Stimulated activated naive CD8-positive, alpha-beta T cell treated with anti-CD3 and anti-CD28 coated beads, Interleukin-15, amount 100 ng/mL, for 72 hours (primary cell): ENCODE measurements at regions not wholly inside any gene's neighbourhood (a gene's known extent, or its start where the extent isn't known, plus 50 kb on each side); places are given as distances from the start of the nearest gene placed in this dataset.

Experiments used
- ATAC-seq: fragments of 150-1000 bp; cut with Tn5 transposase; 2 replicates; pipeline ENCODE4 v1.10.0; 2021; ENCODE audit warnings: mild to moderate bottlenecking, moderate library complexity
- DNase-seq, 2 donors: peaks; one replicate each; pipeline ENCODE4 v3.0.0; 2021 to 2022
- H3K27ac Mint-ChIP-seq, 2 donors: one replicate each; pipeline ENCODE4 v1.8.0; 2022; ENCODE audit warnings: mild to moderate bottlenecking in 2 of 2, mixed read lengths in 2 of 2, moderate library complexity in 2 of 2
- H3K27me3 Mint-ChIP-seq: one replicate; pipeline ENCODE4 v1.8.0; 2022; ENCODE audit warnings: mixed read lengths
- H3K4me1 Mint-ChIP-seq: one replicate; pipeline ENCODE4 v1.8.0; 2022; ENCODE audit warnings: mild to moderate bottlenecking, mixed read lengths
- H3K4me3 Mint-ChIP-seq, 2 donors: one replicate each; pipeline ENCODE4 v1.8.0; 2022; ENCODE audit warnings: mild to moderate bottlenecking in 2 of 2, mixed read lengths in 2 of 2, moderate library complexity in 1 of 2
- H3K9me3 Mint-ChIP-seq, 2 donors: one replicate each; pipeline ENCODE4 v1.8.0; 2022; ENCODE audit warnings: mixed read lengths in 2 of 2

DNA sequence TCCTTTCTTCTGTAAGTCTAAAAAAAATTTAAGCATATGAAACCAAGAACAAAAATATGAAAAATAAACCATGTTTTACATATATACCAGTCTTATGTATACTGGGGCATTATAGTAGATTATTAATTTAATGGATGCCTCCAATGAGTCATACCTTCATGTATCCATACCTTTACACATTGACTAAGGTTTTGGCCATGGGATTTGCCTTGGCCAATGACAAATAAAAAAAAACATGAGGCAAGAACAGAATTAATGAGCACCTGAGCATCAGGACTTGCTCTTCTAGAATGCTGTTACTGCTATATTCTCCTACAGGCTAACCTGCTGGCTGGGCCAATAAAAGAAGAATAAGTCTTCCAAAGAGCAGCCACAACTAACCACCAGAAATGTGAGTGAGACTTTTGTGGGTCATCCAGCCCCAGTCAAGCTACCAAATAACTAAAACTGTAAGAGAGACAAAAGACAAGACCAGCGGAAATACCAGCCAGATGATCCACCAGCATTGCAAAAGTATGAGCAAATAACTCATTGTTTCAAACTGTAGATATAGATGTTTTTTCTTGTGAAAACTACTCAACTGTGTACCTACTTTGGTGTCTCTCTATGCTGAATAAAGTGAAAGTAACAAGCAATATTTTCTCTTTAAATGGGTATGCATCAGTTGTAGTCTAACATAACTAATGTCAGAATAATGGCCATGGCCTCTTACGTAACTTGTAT is 749.6 kb upstream of the VRK2 start:
- H3K27ac Mint-ChIP-seq = no peak overlapping the region
- no peaks in the 10 kb centered on the region for H3K4me1 Mint-ChIP-seq
- H3K4me3 Mint-ChIP-seq = no peak overlapping the region
- H3K9me3 Mint-ChIP-seq = no peaks in the 10 kb centered on the region
- ATAC-seq (no peak), DNase-seq (no peak)
- H3K27me3 Mint-ChIP-seq = no peaks in the 10 kb centered on the region

DNA sequence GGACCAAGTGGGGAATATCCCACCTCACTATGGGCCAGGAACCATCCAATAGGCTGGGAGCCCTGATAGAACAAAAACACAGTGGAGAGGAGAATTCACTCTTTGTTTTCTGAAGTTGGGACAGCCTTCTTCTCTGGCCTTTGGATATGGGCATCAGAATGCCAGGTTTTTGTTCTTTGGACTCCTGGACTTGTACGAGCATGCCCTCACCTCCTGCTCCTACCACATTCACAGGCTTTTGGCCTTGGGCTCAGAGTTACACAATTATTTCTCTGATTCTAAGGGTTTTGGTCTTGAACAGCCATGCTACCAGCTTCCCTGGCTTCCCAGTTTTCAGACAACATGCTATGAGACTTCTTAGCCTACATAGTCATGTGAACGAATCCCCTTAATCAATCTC is 732.9 kb upstream of the VRK2 start:
- Mint-ChIP-seq H3K4me1 (no peaks in the 10 kb centered on the region), H3K4me3 (no peak overlapping the region), H3K27ac (no peak overlapping the region), H3K9me3 (peaks cover 14 to 23% of the 10 kb centered on the region in 2 donors), H3K27me3 (no peaks in the 10 kb centered on the region)
- no peak for ATAC-seq
- no peak for DNase-seq

- Mint-ChIP-seq H3K9me3 (peaks cover 14 to 27% of the 10 kb centered on the region in 2 donors), H3K27me3 (no peaks in the 10 kb centered on the region), H3K4me3 (no peak overlapping the region), H3K4me1 (no peaks in the 10 kb centered on the region), H3K27ac (no peak overlapping the region)
- ATAC-seq = no peak
- no peak for DNase-seq
These were observed 731.9 kb upstream of the VRK2 start for GRCh38 chr2:57314682-57315081.

DNA sequence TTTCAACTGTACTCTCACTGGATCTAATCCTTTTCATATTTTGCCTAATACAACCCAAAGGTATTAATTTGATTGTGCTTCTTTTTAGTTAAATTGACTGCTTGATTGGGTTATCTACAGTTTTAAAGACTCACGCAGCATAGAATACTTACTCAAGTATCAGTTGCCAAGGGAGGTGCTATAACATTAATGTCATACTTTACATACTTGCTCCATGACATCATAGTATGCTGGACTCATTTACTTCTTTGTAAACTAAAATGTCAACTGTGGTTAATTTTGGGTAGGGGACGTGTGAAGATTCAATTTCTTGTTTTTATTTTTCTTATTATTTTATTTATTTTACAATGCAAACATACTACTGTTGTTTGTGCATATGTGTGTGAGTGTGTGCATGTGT is 716.2 kb upstream of the VRK2 start:
- Mint-ChIP-seq H3K27me3 (no peaks in the 10 kb centered on the region), H3K4me1 (no peaks in the 10 kb centered on the region), H3K9me3 (peaks cover 0 to 4% of the 10 kb centered on the region in 2 donors), H3K27ac (no peak overlapping the region), H3K4me3 (no peak overlapping the region)
- ATAC-seq = no peak
- DNase-seq = no peak

DNA sequence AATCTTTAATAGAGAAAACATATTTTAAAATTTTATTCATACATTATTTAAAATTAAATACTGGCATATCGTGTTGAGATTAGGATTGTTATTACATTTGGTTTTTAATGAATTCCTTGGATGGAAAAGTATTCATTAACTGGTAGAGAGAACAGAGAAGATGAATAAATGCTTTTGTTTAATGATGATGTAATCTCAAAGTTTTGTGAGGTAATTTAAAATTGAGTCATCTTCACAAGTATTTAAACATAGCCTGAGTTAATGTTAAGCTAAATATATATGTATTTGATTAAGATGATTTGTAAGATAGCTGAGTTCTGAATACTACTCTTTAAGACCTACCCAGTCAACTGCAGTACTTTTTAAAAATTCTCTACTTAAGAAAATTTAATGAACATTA is 713.4 kb upstream of the VRK2 start:
- ATAC-seq (no peak), DNase-seq (no peak)
- H3K27me3 Mint-ChIP-seq = no peaks in the 10 kb centered on the region
- H3K27ac Mint-ChIP-seq = no peak overlapping the region
- no peaks in the 10 kb centered on the region for H3K4me1 Mint-ChIP-seq
- H3K9me3 Mint-ChIP-seq = peaks cover 0 to 14% of the 10 kb centered on the region in 2 donors
- no peak overlapping the region for H3K4me3 Mint-ChIP-seq

DNA sequence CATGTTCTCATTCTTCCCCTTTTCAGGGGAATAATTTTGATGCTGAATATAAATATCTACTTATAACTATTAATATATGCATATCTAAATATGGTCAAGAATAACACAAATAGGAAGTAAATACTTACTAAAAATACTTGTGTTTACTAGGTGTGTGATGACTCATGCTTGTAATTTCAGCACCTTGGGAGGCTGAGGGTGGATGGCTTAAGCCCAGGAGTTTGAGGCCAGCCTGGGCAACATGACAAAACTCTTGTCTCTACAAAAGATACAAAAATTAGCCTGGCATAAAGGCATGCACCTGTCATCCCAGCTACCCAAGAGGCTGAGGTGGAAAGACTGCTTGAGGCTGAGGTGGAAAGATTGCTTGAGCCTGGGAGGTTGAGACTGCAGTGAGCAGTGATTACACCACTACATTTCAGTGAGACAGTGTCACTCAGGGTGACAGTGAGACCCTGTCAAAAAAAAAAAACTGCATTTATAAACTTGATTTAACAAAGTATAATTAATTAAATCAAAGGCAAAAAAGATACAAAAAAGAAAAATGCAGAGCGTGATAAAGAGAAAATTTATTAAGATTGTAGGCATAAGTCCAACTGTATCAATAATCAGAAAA is 703.1 kb upstream of the VRK2 start:
- ATAC-seq (no peak), DNase-seq (no peak)
- H3K27ac Mint-ChIP-seq = no peak overlapping the region
- no peak overlapping the region for H3K4me3 Mint-ChIP-seq
- peaks cover 29 to 53% of the 10 kb centered on the region in 2 donors for H3K9me3 Mint-ChIP-seq
- no peaks in the 10 kb centered on the region for H3K4me1 Mint-ChIP-seq
- H3K27me3 Mint-ChIP-seq = no peaks in the 10 kb centered on the region

DNA sequence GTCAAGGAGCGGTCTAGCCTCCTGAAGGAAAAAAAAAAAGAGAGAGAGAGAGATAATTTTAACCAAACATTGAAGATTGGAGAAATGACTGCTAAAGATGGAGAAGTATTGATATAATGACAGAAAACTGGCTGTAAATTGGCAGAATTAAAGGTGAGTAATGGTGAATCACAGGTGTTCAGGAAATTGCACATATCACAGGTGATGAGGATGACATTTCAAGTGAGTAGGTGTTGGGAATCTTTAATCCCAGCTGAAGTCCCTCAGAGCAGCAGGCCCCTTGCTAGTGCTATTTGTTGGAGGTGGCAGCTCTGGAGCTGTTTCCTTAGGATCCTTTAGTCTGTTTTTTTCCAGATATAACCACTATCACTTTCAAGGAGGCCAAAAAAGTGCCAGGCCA is 678.4 kb upstream of the VRK2 start:
- DNase-seq (no peak), ATAC-seq (no peak)
- no peak overlapping the region for H3K27ac Mint-ChIP-seq
- H3K9me3 Mint-ChIP-seq = peaks cover 19 to 29% of the 10 kb centered on the region in 2 donors
- no peaks in the 10 kb centered on the region for H3K4me1 Mint-ChIP-seq
- H3K27me3 Mint-ChIP-seq = no peaks in the 10 kb centered on the region
- no peak overlapping the region for H3K4me3 Mint-ChIP-seq

DNA sequence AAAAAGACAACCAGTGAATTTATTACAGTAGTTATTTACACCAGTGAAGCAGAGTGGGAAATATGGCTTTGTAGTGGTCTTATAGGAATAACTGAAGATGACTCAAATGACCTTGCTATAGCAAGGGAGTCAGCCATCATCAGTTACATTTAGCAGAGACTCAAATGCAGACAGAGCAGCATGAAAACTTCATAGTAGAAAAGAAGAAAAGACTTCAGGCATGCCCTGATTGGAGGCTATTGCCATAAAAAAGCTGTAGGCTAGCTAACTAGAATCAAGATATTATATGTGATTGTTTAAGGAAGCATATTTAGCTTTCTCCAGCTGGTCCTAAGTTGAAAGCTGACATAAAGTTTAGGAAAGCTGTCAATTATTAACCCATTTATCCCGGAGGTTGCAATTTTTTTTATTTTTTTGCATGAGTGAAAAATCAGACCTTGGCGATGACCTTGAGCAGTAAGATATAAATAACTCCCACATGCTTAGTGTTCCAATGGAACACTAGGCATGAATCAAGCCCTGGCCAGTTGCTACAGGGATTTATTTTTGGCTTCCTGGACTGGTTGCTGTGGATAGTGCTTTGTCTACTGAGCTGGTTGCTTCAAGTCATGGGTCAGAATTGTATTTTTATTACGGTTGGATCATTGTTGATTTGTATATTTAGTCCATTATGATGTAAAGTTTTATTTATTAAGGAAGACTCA is 675.6 kb upstream of the VRK2 start:
- Mint-ChIP-seq H3K27me3 (no peaks in the 10 kb centered on the region), H3K4me3 (no peak overlapping the region), H3K4me1 (no peaks in the 10 kb centered on the region), H3K27ac (no peak overlapping the region), H3K9me3 (peaks cover 15 to 18% of the 10 kb centered on the region in 2 donors)
- ATAC-seq = no peak
- no peak for DNase-seq

DNA sequence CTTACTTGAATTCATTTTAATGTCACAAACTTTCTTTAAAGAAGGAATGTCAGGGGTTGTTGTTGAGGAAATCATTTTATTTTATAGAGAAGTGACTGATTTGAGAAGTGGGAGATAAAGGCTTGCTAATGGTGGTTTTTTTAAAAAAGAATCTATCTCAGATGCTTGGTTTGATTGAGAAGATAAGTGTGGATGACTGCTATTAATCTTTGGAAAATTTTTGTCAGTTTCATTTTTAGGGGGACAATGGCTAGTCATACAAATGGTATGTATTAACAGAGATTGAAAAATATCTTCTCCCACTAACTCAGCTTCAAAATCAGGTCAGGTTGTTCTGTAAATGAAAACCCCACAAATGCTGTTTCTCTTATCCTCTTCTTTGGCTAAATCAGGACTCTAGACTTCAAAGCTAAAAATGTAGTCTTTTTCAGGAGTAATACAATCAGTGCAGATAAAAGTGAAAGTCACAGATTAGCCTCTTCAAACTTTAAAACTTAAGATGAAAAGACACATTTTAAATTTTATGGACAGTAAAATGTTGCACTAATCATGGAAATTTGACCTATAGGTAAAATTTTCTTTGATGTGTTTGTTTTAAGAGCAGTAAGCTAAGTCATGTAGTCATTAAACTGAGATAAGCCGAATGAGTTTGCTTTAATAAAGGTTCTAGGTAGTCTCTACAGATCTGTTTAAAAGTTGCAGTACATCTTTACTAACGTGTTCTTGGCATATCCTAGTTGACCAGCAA is 674.2 kb upstream of the VRK2 start:
- Mint-ChIP-seq H3K27me3 (no peaks in the 10 kb centered on the region), H3K4me1 (no peaks in the 10 kb centered on the region), H3K4me3 (no peak overlapping the region), H3K27ac (no peak overlapping the region), H3K9me3 (peaks cover 15 to 18% of the 10 kb centered on the region in 2 donors)
- ATAC-seq (no peak), DNase-seq (no peak)

DNA sequence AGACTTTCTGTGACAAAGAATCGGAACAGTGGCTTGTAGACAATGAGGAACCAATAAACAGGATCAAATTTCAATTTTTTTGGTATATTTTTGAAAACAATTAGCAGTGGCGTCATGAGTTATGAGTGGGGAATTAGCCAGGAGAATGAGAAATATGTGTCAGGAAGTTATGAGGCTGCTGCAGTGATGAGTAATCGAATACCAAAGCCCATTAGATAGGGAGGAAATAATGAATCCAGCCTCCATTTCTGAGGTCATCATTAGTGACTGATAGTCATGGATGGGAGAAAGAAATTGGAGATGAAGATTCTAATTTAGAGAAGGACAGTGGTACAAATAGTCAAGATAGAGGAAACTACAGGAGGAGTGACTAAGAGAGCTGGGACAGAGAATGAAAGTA is 673.1 kb upstream of the VRK2 start:
- no peak for DNase-seq
- H3K27me3 Mint-ChIP-seq = no peaks in the 10 kb centered on the region
- H3K9me3 Mint-ChIP-seq = peaks cover 8% of the 10 kb centered on the region in 2 donors
- no peak for ATAC-seq
- no peaks in the 10 kb centered on the region for H3K4me1 Mint-ChIP-seq
- no peak overlapping the region for H3K27ac Mint-ChIP-seq
- H3K4me3 Mint-ChIP-seq = no peak overlapping the region

DNA sequence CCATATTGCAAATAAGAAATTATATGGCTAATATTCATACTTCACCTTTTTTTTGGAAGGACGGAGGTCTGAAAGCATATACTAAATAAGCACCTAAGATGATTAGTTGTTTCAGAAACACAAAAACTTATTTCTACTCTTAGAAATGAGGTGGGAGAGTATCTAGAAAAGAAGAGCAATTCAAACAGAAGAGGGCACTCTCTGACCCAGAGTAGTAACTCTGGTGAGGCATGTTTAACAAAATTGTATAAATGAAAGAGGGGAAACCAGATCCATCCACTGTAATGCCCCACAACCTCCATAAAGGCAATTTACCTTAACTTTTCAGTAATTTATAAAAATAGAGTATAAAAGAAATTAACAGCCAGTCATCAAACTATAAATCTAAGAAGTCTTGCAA is 669.6 kb upstream of the VRK2 start:
- Mint-ChIP-seq H3K27ac (no peak overlapping the region), H3K4me3 (no peak overlapping the region), H3K9me3 (peaks cover 7 to 8% of the 10 kb centered on the region in 2 donors), H3K27me3 (no peaks in the 10 kb centered on the region), H3K4me1 (no peaks in the 10 kb centered on the region)
- ATAC-seq (no peak), DNase-seq (no peak)

DNA sequence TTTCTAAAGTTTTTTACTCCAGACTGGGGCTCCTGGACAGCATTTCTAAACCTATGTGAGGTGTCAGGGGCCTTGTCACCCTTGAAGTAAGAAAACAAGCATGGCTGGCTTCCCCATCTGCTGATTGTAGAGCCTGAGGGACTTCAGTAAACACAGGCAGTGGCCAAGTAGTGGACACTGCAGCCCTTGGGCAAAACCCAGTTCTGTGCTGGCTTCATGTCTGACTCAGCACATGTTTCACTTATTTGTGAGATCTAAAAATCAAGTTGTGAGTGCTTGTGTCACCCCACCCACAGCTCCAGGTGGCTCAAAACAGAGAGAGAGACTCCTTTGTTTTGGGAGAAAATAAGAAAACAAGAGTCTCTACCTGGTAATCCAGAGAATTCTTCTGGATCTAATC is 660.3 kb upstream of the VRK2 start:
- no peak overlapping the region for H3K4me3 Mint-ChIP-seq
- no peaks in the 10 kb centered on the region for H3K4me1 Mint-ChIP-seq
- H3K9me3 Mint-ChIP-seq = peaks cover 23 to 49% of the 10 kb centered on the region in 2 donors
- ATAC-seq (no peak), DNase-seq (no peak)
- no peaks in the 10 kb centered on the region for H3K27me3 Mint-ChIP-seq
- no peak overlapping the region for H3K27ac Mint-ChIP-seq

DNA sequence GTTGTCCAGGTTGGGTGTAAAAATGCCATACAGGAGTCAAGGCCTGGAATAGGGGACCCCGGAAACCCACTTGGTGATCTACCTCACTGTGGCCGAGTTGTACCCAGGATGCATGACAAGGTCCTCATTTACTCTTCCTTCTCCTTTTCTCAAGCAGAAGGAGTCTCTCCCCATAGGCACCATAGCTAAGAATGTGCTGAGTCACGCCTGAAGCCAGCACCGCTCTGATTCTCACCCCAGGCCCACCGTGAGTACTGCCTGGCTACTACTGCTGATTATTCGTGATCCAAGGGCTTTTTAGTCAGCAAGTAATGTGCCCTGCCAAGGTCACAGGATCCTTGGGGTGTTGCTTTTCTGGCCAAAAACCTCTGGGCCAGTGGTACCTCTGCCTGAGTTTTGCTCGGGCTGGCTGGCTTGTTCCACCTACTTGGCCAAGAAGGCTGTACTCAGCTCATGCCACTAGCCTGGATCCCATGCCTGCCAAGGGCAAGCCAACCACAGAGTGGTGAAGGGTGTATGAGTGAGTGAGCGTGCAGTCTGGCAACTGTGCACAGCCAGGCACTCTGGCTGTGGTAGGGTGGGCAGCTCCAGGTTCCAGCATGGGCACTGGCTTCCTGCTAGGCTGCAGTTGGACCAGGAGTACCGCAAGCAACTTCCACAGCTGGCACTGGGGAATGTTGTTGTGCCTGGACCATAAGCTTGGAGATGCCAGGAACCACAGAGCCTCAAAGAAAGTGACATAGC is 650.1 kb upstream of the VRK2 start:
- no peaks in the 10 kb centered on the region for H3K27me3 Mint-ChIP-seq
- H3K9me3 Mint-ChIP-seq = peaks cover 23 to 35% of the 10 kb centered on the region in 2 donors
- H3K4me3 Mint-ChIP-seq = no peak overlapping the region
- ATAC-seq = no peak
- H3K27ac Mint-ChIP-seq = no peak overlapping the region
- no peaks in the 10 kb centered on the region for H3K4me1 Mint-ChIP-seq
- no peak for DNase-seq

DNA sequence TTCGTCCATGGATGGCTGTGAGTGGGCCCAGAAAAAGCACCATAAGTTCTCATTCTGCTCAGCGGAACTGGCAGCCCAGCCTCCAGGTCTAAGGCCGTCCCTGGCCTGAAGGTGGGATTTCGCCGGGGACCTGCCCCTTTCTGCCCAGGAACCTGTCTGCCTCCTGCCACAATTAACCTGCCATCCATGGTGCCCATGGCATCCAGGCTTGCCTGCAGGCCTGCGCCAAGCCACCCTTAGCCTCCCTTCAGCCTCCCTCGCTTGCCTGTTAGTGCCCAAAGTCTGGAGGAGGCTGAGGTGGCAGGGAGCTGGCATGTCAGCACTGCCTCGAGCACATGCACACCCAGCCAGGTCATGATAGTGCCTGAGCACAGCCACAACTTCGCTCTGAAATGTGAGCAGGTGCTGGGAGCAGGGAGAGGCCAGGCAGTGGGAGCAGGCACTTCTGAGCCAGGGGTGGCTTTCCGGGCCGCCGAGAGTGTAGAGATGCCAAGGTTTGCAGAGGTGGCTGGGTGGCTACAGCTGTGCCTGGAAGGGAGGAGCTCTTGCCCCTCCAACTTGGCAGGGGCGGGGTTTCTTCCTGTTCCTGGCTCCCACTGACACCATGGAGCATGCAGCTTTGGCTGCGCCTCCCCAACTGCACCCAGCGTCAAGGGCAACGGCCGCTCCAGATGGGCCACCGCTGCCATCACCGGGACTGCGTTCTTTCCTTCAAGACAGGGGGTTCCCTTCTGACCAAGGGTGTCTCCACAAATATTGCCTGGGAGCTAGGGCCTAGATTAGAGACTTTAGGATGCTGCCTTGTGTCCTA is 648.9 kb upstream of the VRK2 start:
- H3K27me3 Mint-ChIP-seq = no peaks in the 10 kb centered on the region

More for the DNA sequence above, 648.9 kb upstream of the VRK2 start:
- peaks cover 23 to 34% of the 10 kb centered on the region in 2 donors for H3K9me3 Mint-ChIP-seq
- DNase-seq (no peak), ATAC-seq (no peak)
- no peaks in the 10 kb centered on the region for H3K4me1 Mint-ChIP-seq
- no peak overlapping the region for H3K4me3 Mint-ChIP-seq
- H3K27ac Mint-ChIP-seq = no peak overlapping the region
